ENCODE measurements at regions not wholly inside any gene's neighbourhood (a gene's known extent, or its start where the extent isn't known, plus 50 kb on each side); places are given as distances from the start of the nearest gene placed in this dataset.

DNA sequence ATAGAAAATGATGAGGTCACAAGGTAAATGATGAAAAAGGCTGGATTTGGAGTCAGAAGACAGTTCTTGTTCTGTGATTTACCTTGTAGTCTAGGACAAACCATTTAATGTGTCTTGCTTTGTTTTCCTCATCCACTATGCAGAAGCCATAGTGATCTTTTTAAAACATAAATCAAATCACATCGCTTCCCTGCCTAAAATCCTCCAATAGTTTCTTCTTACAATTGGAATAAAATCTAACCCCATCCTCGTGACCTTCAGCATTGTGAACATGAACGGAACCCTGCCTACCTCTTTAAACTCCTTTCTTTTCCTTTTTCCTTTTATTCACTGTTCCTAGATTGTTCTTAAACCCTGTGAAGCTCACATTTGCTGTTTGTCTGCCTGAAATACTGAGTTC lies 204.9 kb upstream of the SAMSN1 start:
- Histone ChIP-seq H3K4me2 (no peak overlapping the region), H3K79me2 (ENCODE audit: insufficient read depth) (no peaks in the 10 kb centered on the region), H3K36me3 (replicated peaks in 1 of 2; ENCODE audit: control insufficient read depth in 1 of 2, insufficient read depth in 2 of 2, low read length in 1 of 2) (no peaks in the 10 kb centered on the region), H3K9me2 (no peaks in the 10 kb centered on the region), H3K9ac (no peak overlapping the region), H3K9me3 (no peaks in the 10 kb centered on the region), H3K27me3 (ENCODE audit: insufficient read depth) (no peaks in the 10 kb centered on the region), H4K20me1 (ENCODE audit: insufficient read depth) (no peaks in the 10 kb centered on the region), H3K27ac (ENCODE audit: low read depth in 2 of 2, low read length in 1 of 2) (no peak overlapping the region), H2AFZ (ENCODE audit: low read depth) (no peak overlapping the region), H3K4me3 (ENCODE audit: low read depth in 2 of 2, low read length in 1 of 2) (no peak overlapping the region), H3F3A (replicated peaks; ENCODE audit: insufficient read depth) (no peaks in the 10 kb centered on the region), H3K4me1 (ENCODE audit: control insufficient read depth in 1 of 2, insufficient read depth in 2 of 2, low read depth in 1 of 2, low read length in 1 of 2) (no peaks in the 10 kb centered on the region)
- WGBS (ENCODE audit: low lambda C conversion rate) = 7% methylated on average over 3 of the region's 3 CpGs
- ChIA-PET CTCF (no interaction called here), POLR2A (no interaction called here)
- no peak for TF ChIP-seq SMC3 (IDR thresholded peaks at IDR 0.05; ENCODE audit: low read depth, low read length)
- TF ChIP-seq NFIC (IDR thresholded peaks at IDR 0.05; ENCODE audit: borderline replicate concordance) = no peak
- no peak for TF ChIP-seq USF2 (IDR thresholded peaks at IDR 0.05; ENCODE audit: borderline replicate concordance, low read depth, low read length)
- TF ChIP-seq IRF3 (IDR thresholded peaks at IDR 0.05; ENCODE audit: low read depth, low read length) = no peak
- no peak for TF ChIP-seq EZH2phosphoT487 (IDR thresholded peaks at IDR 0.05; ENCODE audit: borderline replicate concordance, low read depth)
- TF ChIP-seq FOXM1 (IDR thresholded peaks at IDR 0.05; ENCODE audit: low read depth) = no peak
- no peak for TF ChIP-seq CHD2 (IDR thresholded peaks at IDR 0.05; ENCODE audit: low read length, partially characterized antibody)
- no peak for TF ChIP-seq SIN3A (IDR thresholded peaks at IDR 0.05; ENCODE audit: borderline replicate concordance, low read depth, low read length)
- TF ChIP-seq FOXJ3 (CRISPR knock-in tag; IDR thresholded peaks at IDR 0.05) = no peak
- no peak for TF ChIP-seq RFX5 (IDR thresholded peaks at IDR 0.05; ENCODE audit: low read length)
- no peak for TF ChIP-seq RXRA (IDR thresholded peaks at IDR 0.05; ENCODE audit: borderline replicate concordance, low read depth)
- TF ChIP-seq, protein P1, sequence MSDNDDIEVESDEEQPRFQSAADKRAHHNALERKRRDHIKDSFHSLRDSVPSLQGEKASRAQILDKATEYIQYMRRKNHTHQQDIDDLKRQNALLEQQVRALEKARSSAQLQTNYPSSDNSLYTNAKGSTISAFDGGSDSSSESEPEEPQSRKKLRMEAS (IDR thresholded peaks at IDR 0.05; ENCODE audit: low read depth) = no peak
- no peak for TF ChIP-seq GATA2 (CRISPR knock-in tag; IDR thresholded peaks at IDR 0.05)
- no peak for TF ChIP-seq TAF1 (IDR thresholded peaks at IDR 0.05; ENCODE audit: borderline replicate concordance, low read depth, low read length)
- TF ChIP-seq ZBTB33 (IDR thresholded peaks at IDR 0.05; ENCODE audit: borderline replicate concordance, low read depth) = no peak
- TF ChIP-seq GABPA (IDR thresholded peaks at IDR 0.05; ENCODE audit: low read depth) = no peak
- no peak for TF ChIP-seq EP300 (IDR thresholded peaks at IDR 0.05; ENCODE audit: borderline replicate concordance in 1 of 2, low read depth in 1 of 2, low read length in 1 of 2)
- no peak for DNase-seq

Measured in SK-N-SH (cell line).